Panc1 (cell line): ENCODE measurements at regions not wholly inside any gene's neighbourhood (a gene's known extent, or its start where the extent isn't known, plus 50 kb on each side); places are given as distances from the start of the nearest gene placed in this dataset.

Source experiments
- ATAC-seq: fragments of 200-7000 bp; cut with Tn5 transposase; 2 replicates; pipeline ENCODE4 v1.9.1; 2020; ENCODE audit warnings: mild to moderate bottlenecking, moderate library complexity
- BruUV-seq: library from RNA; stranded (reverse); fragments of 400-500 nt; replicated peaks from 2 replicates; lab custom pipeline; 2021; lab: Mats Ljungman, UMichigan
- CTCF ChIA-PET: fragments of 300-600 bp; sonication (Branson Sonifier 250); formaldehyde crosslinking; loops from one replicate; lab custom pipeline; 2022; ENCODE audit warnings: antibody characterized with exemption; lab: Charles Lee
- POLR2A ChIA-PET: fragments of 300-600 bp; sonication (Branson Sonifier 250); formaldehyde crosslinking; loops from one replicate; lab custom pipeline; 2022; ENCODE audit warnings: antibody characterized with exemption; lab: Charles Lee
- DNase-seq: peaks from one replicate; pipeline ENCODE4 v3.0.0-alpha.2; 2010; ENCODE audit warnings: low read depth, low spot score
- H3K27ac ChIP-seq: 2 replicates; pipeline ENCODE4 v1.5.1; 2011; ENCODE audit warnings: mild to moderate bottlenecking, low read length, inconsistent platforms
- H3K27me3 ChIP-seq: fragments of 200-500 bp; sonication (Bioruptor generic); 2 replicates; pipeline ENCODE4 v1.6.0; 2014; ENCODE audit warnings: low read length, inconsistent platforms; ENCODE audit not compliant: control insufficient read depth, insufficient read depth
- H3K36me3 ChIP-seq: fragments of 200-500 bp; sonication (Bioruptor generic); 2 replicates; pipeline ENCODE4 v1.5.1; 2014; ENCODE audit warnings: inconsistent platforms, mild to moderate bottlenecking, low read length, moderate library complexity; ENCODE audit not compliant: control insufficient read depth, insufficient read depth
- H3K4me1 ChIP-seq: 2 replicates; pipeline ENCODE4 v1.5.1; 2011; ENCODE audit warnings: inconsistent platforms, mild to moderate bottlenecking, low read length, moderate library complexity; ENCODE audit not compliant: control insufficient read depth, insufficient read depth
- H3K4me3 ChIP-seq, 2 experiments: 2 replicates each; pipeline ENCODE4 v1.5.1; 2011 to 2012; ENCODE audit warnings: low read depth in 2 of 2, low read length in 2 of 2, mild to moderate bottlenecking in 2 of 2, inconsistent platforms in 1 of 2, moderate library complexity in 1 of 2
- H3K9me3 ChIP-seq: fragments of 200-500 bp; sonication (Bioruptor generic); 2 replicates; pipeline ENCODE4 v1.5.1; 2014; ENCODE audit warnings: low read depth, mild to moderate bottlenecking, inconsistent platforms, low read length, moderate library complexity; ENCODE audit not compliant: control insufficient read depth, insufficient read depth
- CTCF ChIP-seq: fragments of 450-650 bp; IDR thresholded peaks from 2 replicates; pipeline ENCODE4 v1.5.1; 2017; ENCODE audit warnings: mild to moderate bottlenecking
- POLR2AphosphoS5 ChIP-seq: IDR thresholded peaks from 2 replicates; pipeline ENCODE4 v1.6.1; 2012; ENCODE audit warnings: mild to moderate bottlenecking, low read depth, low read length, moderate library complexity
- REST ChIP-seq, 2 experiments: IDR thresholded peaks; 2 replicates each; pipeline ENCODE4 v1.6.1; 2011 to 2012; ENCODE audit warnings: low read depth in 2 of 2, control low read depth in 1 of 2, low read length in 1 of 2, mild to moderate bottlenecking in 1 of 2, moderate library complexity in 1 of 2; ENCODE audit not compliant: insufficient read depth in 1 of 2
- SIN3A ChIP-seq: IDR thresholded peaks from 2 replicates; pipeline ENCODE4 v1.6.1; 2012; ENCODE audit warnings: low read depth, mild to moderate bottlenecking, low read length, moderate library complexity, borderline replicate concordance; ENCODE audit not compliant: insufficient read depth
- TCF7L2 ChIP-seq: IDR thresholded peaks from 2 replicates; pipeline ENCODE4 v1.6.1; 2011; ENCODE audit warnings: mild to moderate bottlenecking, low read depth, low read length, inconsistent platforms
- in situ Hi-C: cut with HindIII; loops from 2 replicates; pipeline ENCODE4 v1.10.0; 2016; ENCODE audit warnings: low sequenced_read_pairs, low pct_unique_long_range_greater_than_20kb
- intact Hi-C: fragments of 100-400 bp; cut with micrococcal nuclease; formaldehyde crosslinking; loops from one replicate; pipeline ENCODE4 v1.10.0; 2022; ENCODE audit not compliant: unreplicated experiment

- in situ Hi-C loops: no loop called here
- Histone ChIP-seq H3K27me3 (no peaks in the 10 kb centered on the region), H3K4me1 (no peaks in the 10 kb centered on the region), H3K36me3 (no peaks in the 10 kb centered on the region), H3K4me3 (no peak overlapping the region), H3K9me3 (no peaks in the 10 kb centered on the region), H3K27ac (no peak overlapping the region)
- BruUV-seq: no TSS peak
- CTCF ChIA-PET: no interaction called here
- intact Hi-C loops: no loop called here
- TF ChIP-seq TCF7L2 (no peak), POLR2AphosphoS5 (no peak), SIN3A (no peak), REST (IDR thresholded peaks at IDR 0.05; ENCODE audit: insufficient read depth in 1 of 2, low read depth in 2 of 2, low read length in 1 of 2) (no peak), CTCF (no peak)
- no peak for DNase-seq
- POLR2A ChIA-PET: no interaction called here
- ATAC-seq: no peak
These were observed 50.0 kb upstream of the ZNF644 start for GRCh38 chr1:91071838-91072237.
